Endothelial cell of umbilical vein (primary cell): ENCODE measurements at regions not wholly inside any gene's neighbourhood (a gene's known extent, or its start where the extent isn't known, plus 50 kb on each side); places are given as distances from the start of the nearest gene placed in this dataset.

ENCODE experiments used
- BruUV-seq: library from RNA; stranded (reverse); fragments of 400-500 nt; replicated peaks from 2 replicates; lab custom pipeline; 2021; lab: Mats Ljungman, UMichigan
- CTCF ChIA-PET: fragments of 300-600, 350-600 bp; sonication (Branson Sonifier 250); formaldehyde crosslinking; loops from one replicate; lab custom pipeline; 2021; ENCODE audit warnings: antibody characterized with exemption, inconsistent platforms; lab: Charles Lee
- POLR2A ChIA-PET: fragments of 300-600, 350-600 bp; sonication (Branson Sonifier 250); formaldehyde crosslinking; loops from one replicate; lab custom pipeline; 2021; ENCODE audit warnings: antibody characterized with exemption, inconsistent platforms; lab: Charles Lee
- DNase-seq: peaks from one replicate; pipeline ENCODE4 v3.0.0-alpha.2; 2011; ENCODE audit warnings: low read depth, low spot score
- FAIRE-seq: peaks from 2 replicates; lab custom pipeline; 2011; peaks lifted over from hg19 to GRCh38; lab: Jason Lieb, UNC
- H2AFZ ChIP-seq: 2 replicates; pipeline ENCODE4 v1.6.0; 2012; ENCODE audit warnings: low read depth, low read length, control low read depth, inconsistent platforms
- H3K27ac ChIP-seq: 2 replicates; pipeline ENCODE4 v1.5.1; 2011; ENCODE audit warnings: low read depth, mild to moderate bottlenecking, control low read depth, low read length, moderate library complexity; ENCODE audit not compliant: insufficient read depth
- H3K27me3 ChIP-seq, 2 experiments: 2 replicates each; pipeline versions ENCODE4 v1.6.0 to v1.6.1; 2011; ENCODE audit warnings: low read length in 2 of 2, mixed read lengths in 1 of 2; ENCODE audit not compliant: control insufficient read depth in 2 of 2, insufficient read depth in 2 of 2
- H3K36me3 ChIP-seq, 2 experiments: 2 replicates in 1 of 2; 3 replicates in 1 of 2; pipeline ENCODE4 v1.5.1; 2011; ENCODE audit warnings: low read length in 2 of 2, mild to moderate bottlenecking in 1 of 2, moderate library complexity in 1 of 2; ENCODE audit not compliant: control insufficient read depth in 2 of 2, insufficient read depth in 2 of 2; ENCODE audit errors: extremely low read depth in 1 of 2
- H3K4me1 ChIP-seq: 3 replicates; pipeline ENCODE4 v1.5.1; 2011; ENCODE audit warnings: mild to moderate bottlenecking, low read length; ENCODE audit not compliant: control insufficient read depth, insufficient read depth; ENCODE audit errors: extremely low read depth
- H3K4me2 ChIP-seq: 2 replicates; pipeline ENCODE4 v1.6.1; 2011; ENCODE audit warnings: low read length, control low read depth, mixed read lengths; ENCODE audit not compliant: insufficient read depth
- H3K4me3 ChIP-seq, 3 experiments: fragments of 200-600 bp in 1 of 3; sonication (generic), shearing (Covaris generic) in 1 of 3; replicated peaks in 1 of 3; 2 replicates each; pipeline ENCODE4 v1.5.1; 2011 to 2016; ENCODE audit warnings: control low read depth in 3 of 3, low read length in 3 of 3, mild to moderate bottlenecking in 2 of 3, inconsistent platforms in 1 of 3, low read depth in 1 of 3, moderate library complexity in 1 of 3; ENCODE audit not compliant: insufficient read depth in 1 of 3
- H3K79me2 ChIP-seq: 2 replicates; pipeline ENCODE4 v1.6.0; 2012; ENCODE audit warnings: low read length, inconsistent platforms; ENCODE audit not compliant: control insufficient read depth, insufficient read depth
- H3K9ac ChIP-seq: replicated peaks from 2 replicates; pipeline ENCODE3; 2011; ENCODE audit warnings: low read length, control low read depth; ENCODE audit not compliant: insufficient read depth; ENCODE audit errors: extremely low read depth
- H3K9me1 ChIP-seq: replicated peaks from 3 replicates; pipeline ENCODE4 v1.6.0; 2011; ENCODE audit warnings: mild to moderate bottlenecking, low read length; ENCODE audit not compliant: control insufficient read depth, insufficient read depth; ENCODE audit errors: extremely low read depth
- H3K9me3 ChIP-seq: replicated peaks from 2 replicates; pipeline ENCODE4 v1.5.1; 2012; ENCODE audit warnings: low read length, inconsistent platforms; ENCODE audit not compliant: control insufficient read depth, insufficient read depth
- H4K20me1 ChIP-seq: replicated peaks from 2 replicates; pipeline ENCODE3; 2011; ENCODE audit warnings: mild to moderate bottlenecking, low read length; ENCODE audit not compliant: control insufficient read depth, insufficient read depth; ENCODE audit errors: extremely low read depth
- CTCF ChIP-seq, 2 donors: IDR thresholded peaks; 1 replicate in 1 of 2; 2 replicates in 1 of 2; pipeline ENCODE4 v1.5.1; 2011; ENCODE audit warnings: low read length in 2 of 2, mild to moderate bottlenecking in 2 of 2, moderate library complexity in 2 of 2, control low read depth in 1 of 2, inconsistent platforms in 1 of 2, low read depth in 1 of 2; ENCODE audit not compliant: insufficient read depth in 1 of 2; ENCODE audit errors: extremely low read depth in 1 of 2
- EZH2 ChIP-seq: IDR thresholded peaks from 2 replicates; pipeline ENCODE4 v1.6.1; 2012; ENCODE audit warnings: borderline replicate concordance, low read depth, mild to moderate bottlenecking, moderate library complexity, low read length, inconsistent platforms; ENCODE audit not compliant: severe bottlenecking
- FOS ChIP-seq: IDR thresholded peaks from 2 replicates; pipeline ENCODE4 v1.6.1; 2011; ENCODE audit warnings: mild to moderate bottlenecking, low read length, moderate library complexity, borderline replicate concordance; ENCODE audit not compliant: insufficient read depth
- GATA2 ChIP-seq: IDR thresholded peaks from 2 replicates; pipeline ENCODE4 v1.7.0; 2011; ENCODE audit warnings: low read depth, mild to moderate bottlenecking, moderate library complexity, mixed read lengths, low read length; ENCODE audit not compliant: insufficient read length, insufficient read depth
- JUN ChIP-seq: IDR thresholded peaks from 2 replicates; pipeline ENCODE4 v1.6.1; 2011; ENCODE audit warnings: borderline replicate concordance, low read depth; ENCODE audit not compliant: insufficient read length, insufficient read depth
- MAX ChIP-seq: IDR thresholded peaks from 2 replicates; pipeline ENCODE4 v1.6.1; 2011; ENCODE audit not compliant: insufficient read depth, insufficient read length
- MYC ChIP-seq: IDR thresholded peaks from one replicate; pipeline ENCODE4 v1.6.1; 2011; ENCODE audit warnings: mild to moderate bottlenecking, low read depth, low read length
- POLR2A ChIP-seq: IDR thresholded peaks from 2 replicates; pipeline ENCODE4 v1.6.1; 2012; ENCODE audit warnings: low read depth, mild to moderate bottlenecking, control low read depth, low read length
- POLR2AphosphoS5 ChIP-seq: IDR thresholded peaks from 2 replicates; pipeline ENCODE4 v1.6.1; 2012; ENCODE audit warnings: low read depth, mild to moderate bottlenecking, control low read depth, low read length, moderate library complexity; ENCODE audit not compliant: insufficient read depth
- dilution Hi-C: fragments of 300-500 bp; cut with MboI; formaldehyde crosslinking; loops from one replicate; pipeline ENCODE4 v1.15.0; 2019; ENCODE audit warnings: low sequenced_read_pairs; ENCODE audit not compliant: extremely low pct_ligation_motif_present
- intact Hi-C: fragments of 100-400 bp; cut with micrococcal nuclease; formaldehyde crosslinking; loops from one replicate; pipeline ENCODE4 v1.10.0; 2022

DNA sequence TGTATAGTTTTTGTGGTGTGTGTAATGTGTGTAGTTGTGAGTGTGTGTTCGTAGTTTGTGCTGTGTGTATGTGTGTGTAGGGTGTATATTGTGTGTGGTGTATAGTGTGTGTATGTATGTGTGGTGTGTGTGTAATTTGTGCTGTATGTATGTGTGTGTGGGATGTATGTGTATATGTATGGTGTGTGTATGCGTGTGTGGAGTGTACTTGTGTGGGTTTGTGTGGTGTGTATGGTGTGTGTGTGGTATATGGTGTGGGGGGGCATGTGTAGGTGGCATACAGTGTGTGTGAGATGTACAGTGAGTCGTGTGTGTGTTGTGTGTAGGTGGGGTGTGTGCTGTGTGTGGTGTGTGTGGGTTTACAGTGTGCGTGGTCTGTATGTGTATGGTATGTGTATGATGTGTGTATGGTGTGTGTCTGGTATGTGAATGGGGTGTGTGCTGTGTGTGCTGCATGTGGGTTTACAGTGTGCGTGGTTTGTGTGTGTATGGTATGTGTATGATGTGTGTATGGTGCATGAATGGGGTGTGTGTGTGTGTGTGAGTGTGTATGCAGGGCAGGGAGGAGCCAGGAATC, 125.2 kb downstream of the GADD45G start:
- Histone ChIP-seq H3K9me1 (no peaks in the 10 kb centered on the region), H3K9ac (no peak overlapping the region), H3K4me3 (no peak overlapping the region), H3K4me2 (no peak overlapping the region), H2AFZ (no peak overlapping the region), H3K27me3 (no peaks in the 10 kb centered on the region), H4K20me1 (no peaks in the 10 kb centered on the region), H3K27ac (no peak overlapping the region), H3K79me2 (no peaks in the 10 kb centered on the region), H3K4me1 (peaks cover 11% of the 10 kb centered on the region), H3K9me3 (no peaks in the 10 kb centered on the region), H3K36me3 (no peaks in the 10 kb centered on the region)
- BruUV-seq: no TSS peak
- TF ChIP-seq MYC (no peak), FOS (no peak), JUN (no peak), POLR2AphosphoS5 (no peak), EZH2 (no peak), GATA2 (no peak), POLR2A (no peak), CTCF (IDR thresholded peaks at IDR 0.05; ENCODE audit: extremely low read depth in 1 of 2, insufficient read depth in 1 of 2, low read depth in 1 of 2, low read length in 2 of 2) (no peak), MAX (no peak)
- dilution Hi-C loops: no loop called here
- intact Hi-C loops: no loop called here
- FAIRE-seq (no peak), DNase-seq (no peak)
- CTCF ChIA-PET: no interaction called here
- POLR2A ChIA-PET: no interaction called here
